Vagina (tissue), 2 donors: ENCODE measurements at regions not wholly inside any gene's neighbourhood (a gene's known extent, or its start where the extent isn't known, plus 50 kb on each side); places are given as distances from the start of the nearest gene placed in this dataset.

Experiments used
- POLR2A ChIP-seq, 2 donors: fragments of 450-650 bp; IDR thresholded peaks; one replicate each; pipeline ENCODE4 v1.6.1; 2017; ENCODE audit warnings: antibody characterized with exemption in 2 of 2, mild to moderate bottlenecking in 2 of 2, moderate library complexity in 2 of 2
- TF ChIP-seq, protein P1 (sequence below), 3 experiments: fragments of 450-650 bp in 2 of 3; fragments of 200-600 bp in 1 of 3; sonication (generic) in 1 of 3; IDR thresholded peaks; one replicate each; pipeline ENCODE4 v1.5.1; 2017 to 2019; ENCODE audit warnings: antibody characterized with exemption in 3 of 3, mild to moderate bottlenecking in 2 of 3, moderate library complexity in 2 of 3

DNA sequence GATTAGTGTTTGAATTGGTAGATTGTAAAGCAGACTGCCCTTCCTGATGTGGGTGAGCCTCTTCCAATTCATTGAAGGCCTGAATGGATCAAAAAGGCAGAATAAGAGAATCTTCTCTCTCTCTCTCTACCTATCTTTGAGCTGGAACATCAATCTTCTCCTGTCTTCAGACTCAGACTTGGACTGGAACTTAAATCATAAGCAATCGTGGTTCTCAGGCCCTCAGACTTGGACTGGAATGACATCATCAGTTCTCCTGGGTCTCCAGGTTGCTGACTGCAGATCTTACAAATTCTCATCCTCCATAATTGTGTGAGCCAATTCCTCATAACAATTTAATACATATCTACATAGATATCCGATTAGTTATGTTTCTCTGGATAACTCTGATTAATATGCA is 66.8 kb downstream of the IER5 start:
- no peak for TF ChIP-seq POLR2A (IDR thresholded peaks at IDR 0.05)
- TF ChIP-seq, protein P1, sequence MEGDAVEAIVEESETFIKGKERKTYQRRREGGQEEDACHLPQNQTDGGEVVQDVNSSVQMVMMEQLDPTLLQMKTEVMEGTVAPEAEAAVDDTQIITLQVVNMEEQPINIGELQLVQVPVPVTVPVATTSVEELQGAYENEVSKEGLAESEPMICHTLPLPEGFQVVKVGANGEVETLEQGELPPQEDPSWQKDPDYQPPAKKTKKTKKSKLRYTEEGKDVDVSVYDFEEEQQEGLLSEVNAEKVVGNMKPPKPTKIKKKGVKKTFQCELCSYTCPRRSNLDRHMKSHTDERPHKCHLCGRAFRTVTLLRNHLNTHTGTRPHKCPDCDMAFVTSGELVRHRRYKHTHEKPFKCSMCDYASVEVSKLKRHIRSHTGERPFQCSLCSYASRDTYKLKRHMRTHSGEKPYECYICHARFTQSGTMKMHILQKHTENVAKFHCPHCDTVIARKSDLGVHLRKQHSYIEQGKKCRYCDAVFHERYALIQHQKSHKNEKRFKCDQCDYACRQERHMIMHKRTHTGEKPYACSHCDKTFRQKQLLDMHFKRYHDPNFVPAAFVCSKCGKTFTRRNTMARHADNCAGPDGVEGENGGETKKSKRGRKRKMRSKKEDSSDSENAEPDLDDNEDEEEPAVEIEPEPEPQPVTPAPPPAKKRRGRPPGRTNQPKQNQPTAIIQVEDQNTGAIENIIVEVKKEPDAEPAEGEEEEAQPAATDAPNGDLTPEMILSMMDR (IDR thresholded peaks at IDR 0.05), result no peak
